Medulla oblongata (tissue), 1 donor: ENCODE measurements at regions not wholly inside any gene's neighbourhood (a gene's known extent, or its start where the extent isn't known, plus 50 kb on each side); places are given as distances from the start of the nearest gene placed in this dataset.

Experiments used
- DNase-seq: peaks from one replicate; pipeline ENCODE4 v3.0.0-alpha.2; 2015; ENCODE audit errors: extremely low spot score

- no peak for DNase-seq
These were observed 479.9 kb upstream of the TNP1 start for GRCh38 chr2:217339753-217340152.

DNA sequence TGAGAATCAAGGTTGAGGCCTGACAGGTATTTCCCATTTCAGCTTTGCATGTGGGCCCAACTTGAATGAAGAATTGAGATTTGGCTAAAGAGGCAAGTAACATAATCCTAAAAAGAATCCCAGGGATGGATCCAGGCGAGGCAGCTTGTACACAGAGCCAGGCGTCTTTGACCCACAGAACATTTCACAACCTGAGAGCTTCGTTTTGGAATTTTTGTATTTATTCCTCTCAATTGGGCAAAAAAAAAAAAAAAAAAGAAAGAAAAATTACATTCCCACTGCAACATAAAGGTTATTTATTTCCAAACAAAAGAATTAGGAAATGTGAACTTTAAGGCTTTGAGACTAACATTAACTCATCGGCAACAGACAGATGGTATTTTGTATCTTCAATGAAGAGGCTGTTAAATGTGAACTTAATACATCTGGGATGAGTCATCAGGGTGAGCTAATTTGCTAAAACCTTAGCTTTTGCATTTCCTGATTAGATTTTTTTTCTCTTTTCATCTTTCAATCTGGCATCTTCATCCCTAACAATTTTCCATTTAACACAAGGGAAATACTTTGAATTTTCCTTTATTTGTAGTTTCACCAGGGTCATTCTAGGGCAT is 478.5 kb upstream of the TNP1 start:
- DNase-seq: no peak

DNA sequence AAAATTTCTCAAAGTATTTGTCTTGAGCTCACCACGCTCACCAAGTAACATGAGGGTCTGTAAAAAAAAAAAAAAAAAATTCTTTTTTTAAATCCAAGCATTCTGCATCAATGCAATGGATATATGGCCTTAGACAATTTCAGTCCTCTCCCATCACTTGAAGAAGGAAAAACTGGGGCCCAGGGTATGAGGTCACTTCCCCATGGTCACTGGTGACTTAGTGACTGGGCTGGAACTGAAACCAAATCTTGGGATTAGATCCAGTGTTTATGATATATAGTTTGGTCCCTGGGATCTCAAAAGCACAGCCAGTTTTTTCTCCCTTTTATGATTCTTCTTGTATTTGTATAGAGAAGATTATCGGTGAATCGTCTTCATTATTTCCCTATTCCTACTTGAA is 477.9 kb upstream of the TNP1 start:
- DNase-seq: no peak

- DNase-seq: no peak
These were observed 476.8 kb upstream of the TNP1 start for GRCh38 chr2:217336694-217337093.

DNA sequence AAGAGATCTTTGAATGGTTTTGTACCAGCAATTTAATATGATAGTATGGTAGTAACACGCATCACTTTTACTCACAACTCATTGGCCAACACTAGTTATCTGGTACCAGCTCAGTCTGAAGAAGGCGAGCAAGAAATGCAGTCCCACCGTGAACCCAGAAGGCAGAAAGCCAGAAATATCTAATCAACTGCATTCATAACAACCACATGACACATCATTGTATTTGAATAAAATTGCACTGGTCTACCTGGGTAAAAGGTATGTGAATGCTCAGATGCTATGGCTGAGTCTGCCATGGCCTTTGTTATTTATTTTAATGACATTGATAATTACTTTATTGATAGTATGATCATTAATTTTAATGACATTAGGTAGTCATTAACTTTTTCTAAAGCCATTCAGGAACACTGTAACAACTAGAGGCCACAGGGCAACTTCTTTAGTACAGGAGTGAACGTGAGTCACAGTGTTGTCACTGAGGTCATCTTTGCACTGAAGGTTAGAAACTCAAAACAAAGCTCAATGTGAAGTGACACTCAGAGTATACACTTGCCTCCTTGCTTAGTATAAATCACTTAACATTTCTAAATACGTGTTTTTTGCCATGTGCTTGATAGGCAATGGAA is 475.6 kb upstream of the TNP1 start:
- no peak for DNase-seq

GRCh38 chr2:217334561-217334960 is 474.7 kb upstream of the TNP1 start:
- DNase-seq: no peak

- DNase-seq: no peak
These were observed 473.0 kb upstream of the TNP1 start for GRCh38 chr2:217332866-217333265.

GRCh38 chr2:217332417-217332791 is 472.5 kb upstream of the TNP1 start:
- DNase-seq: no peak

- no peak for DNase-seq
These were observed 471.9 kb upstream of the TNP1 start for GRCh38 chr2:217331523-217332416.

DNA sequence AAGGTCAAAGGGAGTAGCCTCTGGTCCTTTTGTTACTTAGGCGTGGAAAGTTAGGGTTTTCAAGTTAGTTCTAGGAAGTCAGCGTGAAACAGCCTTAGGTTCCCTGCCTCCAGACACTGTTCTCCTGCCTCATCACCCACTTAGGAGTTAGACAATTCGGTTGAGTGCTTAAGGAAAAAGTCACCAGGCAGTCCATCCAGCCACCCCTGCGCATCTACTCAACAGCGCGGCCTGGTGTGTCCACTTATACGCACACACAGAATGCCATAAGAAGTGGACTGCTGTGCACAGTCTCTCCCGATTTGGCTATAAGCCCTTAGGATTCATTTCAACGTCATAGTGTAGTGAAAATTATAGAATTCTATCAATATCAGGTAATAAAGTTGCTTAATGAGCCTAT is 470.8 kb upstream of the TNP1 start:
- no peak for DNase-seq

DNA sequence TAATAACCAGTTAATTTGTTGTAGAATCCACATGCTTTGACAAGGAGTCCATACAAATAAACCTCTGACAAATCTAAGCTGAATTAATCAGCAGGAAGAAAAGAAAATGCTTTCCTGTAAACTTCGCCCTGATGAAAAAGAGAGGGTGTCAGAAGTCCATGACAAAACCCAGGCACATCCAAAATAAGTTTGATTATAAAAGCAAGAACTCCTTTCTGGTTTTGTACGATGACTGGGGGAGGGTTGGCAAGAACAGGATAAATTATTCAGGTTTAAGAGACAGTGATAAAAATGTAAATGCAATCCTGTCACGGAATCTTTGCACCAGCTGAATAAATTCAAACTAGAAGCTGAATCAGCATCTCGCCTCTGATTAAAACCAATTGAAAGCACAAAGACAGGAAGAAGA is 469.2 kb upstream of the TNP1 start:
- DNase-seq: no peak

DNA sequence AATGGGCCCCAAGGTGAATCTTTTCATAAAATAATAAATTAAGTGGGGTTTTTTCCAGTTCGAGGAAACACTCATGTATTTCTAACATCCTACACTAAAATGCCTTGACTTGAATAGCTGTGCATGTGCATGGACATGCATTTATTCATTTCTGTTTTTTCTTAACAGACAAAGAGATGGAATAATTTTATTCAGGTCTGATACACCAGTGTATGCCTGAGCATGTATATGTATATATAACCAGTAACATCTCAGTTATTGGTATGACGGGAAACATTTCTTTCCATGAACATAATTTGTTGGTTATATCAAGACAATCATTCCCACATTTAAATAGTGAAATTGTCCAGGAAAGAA is 468.7 kb upstream of the TNP1 start:
- DNase-seq: no peak

- no peak for DNase-seq
These were observed 468.2 kb upstream of the TNP1 start for GRCh38 chr2:217327953-217328621.

DNA sequence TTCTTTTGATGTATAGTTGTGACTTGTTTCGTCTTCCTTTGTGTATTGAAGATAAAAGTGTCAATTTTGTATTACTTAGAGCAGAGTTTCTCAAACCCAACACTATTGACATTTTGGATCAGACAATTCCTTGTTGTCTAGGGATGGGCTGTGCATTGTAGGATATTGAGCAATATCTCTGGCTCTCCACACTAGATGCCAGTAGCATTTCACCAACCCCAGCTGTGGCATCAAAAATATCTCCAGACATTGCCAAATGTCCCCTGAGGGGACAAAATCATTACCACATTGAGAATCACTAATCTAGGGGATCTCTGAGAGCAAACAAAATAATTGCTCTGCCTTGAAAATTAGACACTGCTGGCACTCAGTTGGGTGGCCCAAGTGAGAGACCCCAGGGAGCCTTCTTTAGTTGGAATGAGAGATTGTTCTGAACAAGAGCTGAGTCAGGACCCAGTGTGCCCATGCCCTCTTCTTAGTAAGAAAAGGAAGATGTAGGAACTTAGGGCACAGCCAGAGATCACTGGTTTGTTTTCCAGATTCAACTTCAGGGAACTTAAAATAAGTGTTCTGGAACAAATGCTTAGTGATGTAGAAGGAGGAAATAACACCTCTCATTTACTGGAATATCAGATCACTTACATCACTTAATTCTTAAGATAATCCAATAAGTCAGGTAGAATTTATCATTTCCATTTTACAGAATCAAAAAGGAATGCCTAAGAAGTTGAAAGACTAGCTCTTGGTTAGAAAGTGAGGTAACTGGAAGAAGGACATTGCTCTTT is 466.6 kb upstream of the TNP1 start:
- DNase-seq: no peak

DNA sequence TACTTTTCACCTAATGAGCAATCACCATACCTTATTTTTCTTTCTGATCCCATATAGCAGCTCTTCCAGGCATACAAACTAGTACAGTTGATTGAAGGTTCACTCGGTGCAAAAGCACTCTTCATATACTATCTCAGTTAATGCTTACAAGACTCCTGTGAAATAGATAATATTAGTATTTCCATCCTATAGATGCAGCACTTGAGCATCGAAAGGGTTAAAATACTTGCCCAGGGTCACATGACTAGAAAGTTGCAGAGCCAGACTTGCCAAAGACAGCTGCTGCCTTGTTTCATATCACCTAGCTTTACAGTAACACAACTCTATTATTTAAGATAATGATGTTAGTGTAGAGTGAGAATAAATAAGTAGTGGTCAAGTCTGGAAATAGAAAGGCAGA is 466.0 kb upstream of the TNP1 start:
- no peak for DNase-seq

DNA sequence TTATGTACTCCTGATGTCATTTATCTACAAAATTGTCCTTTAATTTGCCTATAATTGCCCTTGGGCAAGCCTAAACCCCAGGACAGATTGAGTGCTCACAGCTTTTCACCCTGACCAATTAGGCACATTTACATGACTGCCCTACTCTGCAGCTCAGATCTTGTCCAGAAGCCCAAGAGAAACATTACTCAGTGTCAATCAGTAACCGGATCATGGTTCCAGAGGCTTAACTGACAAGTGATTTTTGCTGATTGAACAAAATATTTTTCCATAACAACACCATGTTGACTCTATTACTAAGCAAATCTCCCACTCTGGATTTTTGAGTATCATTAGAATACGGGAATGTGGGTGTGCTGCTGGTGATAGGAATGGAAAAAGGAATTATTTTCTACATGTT is 465.4 kb upstream of the TNP1 start:
- no peak for DNase-seq

DNA sequence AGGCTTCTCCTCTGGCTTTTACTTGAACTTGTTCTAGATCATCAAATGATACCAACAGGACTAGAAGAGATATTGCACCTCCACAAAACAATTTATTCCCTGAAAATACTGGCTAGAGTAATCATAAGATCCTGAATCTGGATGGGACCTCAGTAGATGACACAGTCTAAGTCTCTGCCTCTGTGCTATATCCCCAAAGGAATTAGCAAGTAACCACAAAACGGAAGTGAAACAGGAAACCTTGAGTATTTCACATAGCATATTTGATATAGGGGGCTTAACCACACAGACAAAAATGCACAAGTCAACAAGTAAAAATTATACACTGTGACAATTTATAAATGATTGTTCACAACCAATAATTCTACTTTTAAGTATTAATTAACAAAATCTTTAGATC is 456.9 kb upstream of the TNP1 start:
- DNase-seq: peak; percentile 16

- no peak for DNase-seq
These were observed 454.2 kb upstream of the TNP1 start for GRCh38 chr2:217314021-217314460.

DNA sequence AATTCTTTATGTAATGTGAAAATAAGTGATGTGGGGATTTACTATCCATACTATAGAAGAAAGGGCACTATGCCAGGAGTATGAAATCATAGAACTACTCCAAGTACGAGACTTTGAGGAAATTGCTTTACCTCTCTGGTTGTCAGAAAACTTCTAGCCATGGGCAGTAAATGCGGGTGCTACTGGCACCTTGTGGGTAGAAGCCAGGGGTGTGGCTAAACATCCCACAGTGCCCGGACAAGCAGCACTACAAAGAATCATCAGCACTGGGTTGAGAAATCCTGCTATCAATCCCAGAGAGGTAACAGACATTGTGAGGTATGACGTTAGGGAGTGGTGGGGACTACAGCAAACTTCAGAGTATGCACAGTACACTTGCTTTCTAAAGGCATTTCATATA is 453.5 kb upstream of the TNP1 start:
- no peak for DNase-seq

DNA sequence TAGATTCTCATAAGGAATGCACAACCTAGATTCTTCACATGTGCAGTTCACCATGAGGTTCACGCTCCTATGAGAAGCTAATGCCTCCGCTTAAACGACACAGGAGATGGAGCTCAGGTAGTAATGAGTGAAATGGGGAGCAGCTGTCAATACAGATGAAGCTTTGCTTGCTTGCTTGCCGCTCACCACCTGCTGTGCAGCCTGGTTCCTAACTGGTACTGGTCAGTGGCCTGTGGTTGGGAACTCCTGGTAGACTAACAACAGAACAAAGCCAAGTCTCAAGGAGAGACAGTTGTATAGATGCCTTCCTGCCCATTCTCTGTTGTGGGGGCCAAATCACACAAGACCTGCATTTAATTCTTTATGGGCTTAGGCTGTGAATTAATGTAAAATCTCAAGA is 449.2 kb upstream of the TNP1 start:
- DNase-seq: no peak

DNA sequence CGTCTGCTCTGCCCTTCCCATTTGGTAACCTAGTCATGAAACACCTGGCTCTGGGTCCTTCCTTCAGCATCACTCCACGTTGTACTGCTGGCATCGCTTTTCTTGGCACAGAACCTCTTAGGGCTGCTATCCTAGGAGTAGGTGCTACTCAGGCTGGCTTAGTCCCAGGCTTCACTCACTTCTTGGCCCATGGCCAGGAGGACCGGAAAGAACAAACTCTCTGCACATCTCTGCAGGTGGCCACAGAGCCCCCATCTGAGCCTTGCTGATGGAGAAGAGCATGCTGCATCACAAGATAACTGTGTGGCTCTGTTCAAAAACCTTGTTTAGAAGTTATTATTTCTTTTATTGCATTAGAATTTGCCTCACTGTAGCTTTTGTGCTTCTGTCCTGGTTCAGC is 447.2 kb upstream of the TNP1 start:
- DNase-seq: no peak

DNA sequence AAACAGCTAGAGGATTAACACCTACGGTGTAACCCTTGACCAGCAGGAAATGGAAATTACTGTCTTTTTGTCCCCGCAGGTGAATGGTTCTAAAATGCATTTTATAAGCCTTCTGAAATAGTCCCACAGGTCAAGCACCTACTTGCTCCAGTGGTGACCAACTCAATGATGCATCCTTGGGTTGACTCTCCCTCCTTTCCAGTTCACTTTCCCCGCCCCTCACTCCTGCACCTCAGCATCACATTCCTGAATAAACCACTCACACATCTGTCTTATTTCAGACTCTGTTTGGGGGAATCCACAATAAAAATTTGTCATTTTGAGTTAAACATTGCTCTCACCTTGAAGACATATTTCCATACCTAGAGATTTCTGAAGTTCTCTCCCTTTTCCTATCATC is 446.0 kb upstream of the TNP1 start:
- DNase-seq: no peak
